HG03439 (cell line): ENCODE measurements at regions not wholly inside any gene's neighbourhood (a gene's known extent, or its start where the extent isn't known, plus 50 kb on each side); places are given as distances from the start of the nearest gene placed in this dataset.

Source experiments
- ATAC-seq: cut with Tn5 transposase; IDR thresholded peaks from one replicate; pipeline ENCODE4 v1.9.1; 2021; ENCODE audit warnings: mild to moderate bottlenecking, moderate library complexity; ENCODE audit not compliant: unreplicated experiment

DNA sequence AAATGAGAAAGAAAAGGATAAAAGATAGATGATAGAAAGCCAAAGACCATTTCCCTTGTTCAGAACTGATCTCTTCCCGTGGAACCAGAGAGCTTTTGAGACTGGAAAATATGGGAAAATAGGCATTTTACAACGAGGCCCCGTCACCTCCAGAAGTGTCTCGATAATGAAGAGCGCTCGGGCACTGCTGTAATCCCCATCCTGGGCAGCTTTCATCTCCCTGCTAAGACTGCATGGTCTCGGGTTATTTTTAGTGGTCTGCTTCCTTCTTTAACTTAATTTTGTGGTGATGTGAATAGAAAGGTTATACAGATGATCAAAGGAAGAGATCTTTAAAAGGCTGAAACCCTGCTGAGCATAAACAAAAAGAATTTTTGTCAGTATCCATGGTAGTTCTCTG is 176.6 kb downstream of the METTL4 start:
- ATAC-seq = no peak

GRCh38 chr18:2395427-2396161 is 175.7 kb downstream of the METTL4 start:
- ATAC-seq = peak; percentile 72

GRCh38 chr18:2396162-2396505 is 175.2 kb downstream of the METTL4 start:
- ATAC-seq = no peak

- ATAC-seq = no peak
Measured at GRCh38 chr18:2400701-2401196, 170.6 kb downstream of the METTL4 start.

DNA sequence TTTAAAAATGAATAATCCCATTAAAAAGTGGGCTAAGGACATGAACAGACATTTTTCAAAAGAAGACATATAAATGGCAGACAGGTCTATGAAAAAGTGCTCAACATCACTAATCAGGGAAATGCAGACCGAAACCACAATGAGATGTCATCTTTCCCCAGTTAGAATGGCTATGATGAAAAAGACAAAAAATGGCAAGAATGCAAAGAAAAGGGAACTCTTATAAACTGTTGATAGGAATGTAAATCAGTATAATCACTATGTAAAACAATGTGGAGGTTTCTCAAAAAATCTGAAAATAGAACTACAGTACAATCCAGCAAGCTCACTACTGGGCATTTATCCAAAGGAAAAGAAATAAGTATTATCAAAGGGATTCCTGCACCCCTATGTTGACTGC is 169.2 kb downstream of the METTL4 start:
- ATAC-seq = no peak

DNA sequence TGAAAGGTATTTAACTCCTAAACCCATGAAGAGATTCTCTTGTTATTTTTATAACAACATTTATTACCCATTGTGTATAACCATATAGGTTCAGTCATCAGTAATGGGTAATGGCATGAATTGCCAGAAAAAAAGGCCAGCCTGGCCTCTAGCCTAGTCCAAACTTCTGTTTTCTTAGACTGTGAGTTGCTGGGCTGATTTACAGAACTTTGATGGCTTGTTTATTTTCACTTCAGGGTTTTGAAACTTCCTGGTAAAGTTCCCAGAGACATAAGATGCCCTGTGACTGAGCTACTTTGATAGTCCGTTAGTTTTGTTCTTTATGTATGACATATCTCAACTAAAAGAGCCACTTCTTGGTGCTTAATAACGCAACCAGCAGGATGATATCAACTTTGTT is 164.8 kb downstream of the METTL4 start:
- ATAC-seq = no peak

GRCh38 chr18:2407961-2408360 is 163.3 kb downstream of the METTL4 start:
- no peak for ATAC-seq

- ATAC-seq = no peak
Measured at GRCh38 chr18:2409906-2410305, 161.4 kb downstream of the METTL4 start.

DNA sequence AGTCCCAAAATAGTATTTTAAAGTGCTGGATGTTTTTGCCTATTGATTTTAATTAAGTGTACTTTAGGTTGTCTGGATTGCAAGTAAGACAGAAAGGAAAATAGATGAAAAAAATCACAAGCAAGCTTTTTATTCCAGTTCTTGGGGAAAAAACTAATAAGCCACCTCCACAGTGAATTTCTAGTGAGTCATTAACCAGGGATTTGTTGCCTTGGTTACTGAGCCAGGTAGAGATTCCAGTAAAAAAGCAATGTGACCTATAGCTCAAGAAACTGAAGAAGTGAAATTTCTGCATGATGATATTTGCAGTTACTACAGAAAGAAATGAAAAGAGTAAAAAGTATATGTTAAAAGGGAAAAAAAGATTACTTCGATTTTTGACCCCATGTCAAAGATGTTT is 160.6 kb downstream of the METTL4 start:
- no peak for ATAC-seq

GRCh38 chr18:2411381-2411960 is 159.8 kb downstream of the METTL4 start:
- ATAC-seq = no peak

GRCh38 chr18:2412281-2412680 is 159.0 kb downstream of the METTL4 start:
- no peak for ATAC-seq

DNA sequence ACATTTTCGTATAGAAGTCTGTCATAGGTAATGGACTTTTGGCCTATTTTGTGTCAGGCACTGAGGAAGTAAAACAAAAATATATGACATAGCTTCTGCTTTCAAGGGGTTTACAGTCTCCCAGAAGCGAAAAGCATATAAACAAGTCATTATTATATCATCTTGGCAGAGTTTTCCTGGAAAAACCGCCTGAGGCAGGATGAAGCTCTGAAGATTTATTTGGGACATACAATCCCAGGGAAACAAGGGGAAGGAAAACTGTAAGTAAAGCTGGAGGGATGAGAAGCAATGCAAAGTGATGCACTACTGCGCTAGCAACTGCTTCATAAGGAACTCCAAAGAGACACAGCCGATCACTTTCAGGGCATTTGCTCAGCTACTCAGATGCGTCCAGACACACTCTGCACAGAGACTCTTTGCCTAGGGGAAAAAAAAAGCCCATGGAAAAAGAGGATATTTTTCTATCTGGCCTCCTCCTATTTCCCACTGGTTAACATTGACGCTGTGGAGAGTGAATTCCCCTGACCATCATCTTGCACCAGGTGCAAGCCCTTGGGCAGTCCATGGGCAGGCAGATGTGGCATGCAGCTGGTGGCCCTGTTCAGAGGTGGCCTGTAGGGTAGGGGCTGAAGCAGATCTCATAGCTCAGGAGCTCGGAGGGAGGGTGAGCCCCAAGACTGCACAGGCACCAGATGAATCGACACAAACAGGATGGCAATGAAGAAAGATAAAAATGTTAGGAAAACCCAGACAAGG is 158.1 kb downstream of the METTL4 start:
- no peak for ATAC-seq

- no peak for ATAC-seq
Measured at GRCh38 chr18:2414235-2414634, 157.1 kb downstream of the METTL4 start.

DNA sequence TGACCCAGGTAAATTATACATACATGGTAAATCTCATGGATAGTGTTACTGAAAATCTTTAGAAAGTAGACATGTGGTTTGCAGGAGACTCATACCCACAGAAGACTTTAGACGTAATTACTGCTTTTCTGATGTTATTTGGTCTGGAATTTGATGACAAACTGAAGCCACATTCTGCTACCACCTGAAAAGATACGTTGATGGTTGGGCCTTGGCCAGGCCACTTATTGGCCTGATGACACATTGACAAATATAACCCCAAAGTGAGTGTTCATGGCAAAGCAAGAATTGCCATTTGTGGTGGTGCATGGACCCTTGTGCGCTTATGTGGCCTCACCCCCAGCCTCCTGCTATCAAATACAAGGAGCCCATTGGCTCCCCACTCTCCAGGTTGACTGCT is 155.6 kb downstream of the METTL4 start:
- ATAC-seq = no peak

DNA sequence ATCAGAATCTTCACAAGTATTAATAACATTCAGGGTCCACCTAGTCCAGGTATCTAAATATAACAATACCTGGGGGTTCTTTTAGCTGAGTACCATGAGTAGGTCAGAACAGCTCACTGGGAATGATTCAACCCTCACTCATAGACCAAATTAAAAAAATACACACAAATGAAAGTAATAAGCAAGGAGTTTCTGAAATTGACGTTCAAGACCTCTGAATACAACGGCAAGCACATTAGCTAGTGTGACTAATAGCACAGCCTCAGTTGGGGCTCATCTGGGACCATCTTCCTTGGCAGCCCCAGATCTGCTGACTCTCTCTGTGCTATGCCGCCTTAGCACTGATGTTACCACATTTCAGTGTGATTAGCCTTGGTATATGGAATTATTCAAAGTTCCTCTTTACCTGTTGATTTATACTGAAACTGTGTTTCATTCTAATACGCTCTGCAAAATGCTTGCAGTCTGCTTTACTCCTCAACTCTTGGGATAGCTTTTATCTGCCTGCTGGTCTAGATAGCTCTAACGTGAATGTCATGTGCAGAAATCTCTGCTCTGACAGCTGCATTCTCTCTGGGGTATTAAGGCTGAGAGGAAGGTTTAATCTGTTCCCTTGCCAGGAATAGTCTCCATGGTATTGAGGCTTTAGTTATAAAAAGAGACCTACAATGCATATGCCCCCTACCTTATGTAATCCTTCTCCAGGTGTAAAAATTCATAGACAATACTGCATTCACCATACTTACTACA is 153.3 kb downstream of the METTL4 start:
- ATAC-seq = no peak

DNA sequence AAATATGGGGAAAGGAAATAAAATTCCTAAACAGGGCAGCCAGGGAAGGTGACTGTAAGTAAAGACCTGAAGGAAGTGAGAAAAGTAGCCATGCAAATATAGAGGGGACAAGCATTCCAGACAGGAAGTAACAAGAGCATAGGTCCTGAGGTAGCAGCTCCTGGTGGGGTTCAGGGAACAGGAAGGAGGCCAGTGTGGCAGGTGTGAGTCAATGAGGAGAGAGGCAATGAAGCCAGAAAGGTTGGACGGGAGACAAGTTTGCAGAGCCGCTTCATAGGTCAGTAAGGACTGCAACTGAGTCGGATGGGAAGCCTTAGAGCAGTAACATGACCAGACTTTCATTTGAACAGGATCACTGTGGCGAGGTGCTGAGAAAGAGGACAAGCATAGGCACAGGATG is 150.9 kb downstream of the METTL4 start:
- ATAC-seq = no peak

GRCh38 chr18:2423761-2424160 is 147.5 kb downstream of the METTL4 start:
- no peak for ATAC-seq

- no peak for ATAC-seq
Measured at GRCh38 chr18:2424420-2424819, 146.9 kb downstream of the METTL4 start.

DNA sequence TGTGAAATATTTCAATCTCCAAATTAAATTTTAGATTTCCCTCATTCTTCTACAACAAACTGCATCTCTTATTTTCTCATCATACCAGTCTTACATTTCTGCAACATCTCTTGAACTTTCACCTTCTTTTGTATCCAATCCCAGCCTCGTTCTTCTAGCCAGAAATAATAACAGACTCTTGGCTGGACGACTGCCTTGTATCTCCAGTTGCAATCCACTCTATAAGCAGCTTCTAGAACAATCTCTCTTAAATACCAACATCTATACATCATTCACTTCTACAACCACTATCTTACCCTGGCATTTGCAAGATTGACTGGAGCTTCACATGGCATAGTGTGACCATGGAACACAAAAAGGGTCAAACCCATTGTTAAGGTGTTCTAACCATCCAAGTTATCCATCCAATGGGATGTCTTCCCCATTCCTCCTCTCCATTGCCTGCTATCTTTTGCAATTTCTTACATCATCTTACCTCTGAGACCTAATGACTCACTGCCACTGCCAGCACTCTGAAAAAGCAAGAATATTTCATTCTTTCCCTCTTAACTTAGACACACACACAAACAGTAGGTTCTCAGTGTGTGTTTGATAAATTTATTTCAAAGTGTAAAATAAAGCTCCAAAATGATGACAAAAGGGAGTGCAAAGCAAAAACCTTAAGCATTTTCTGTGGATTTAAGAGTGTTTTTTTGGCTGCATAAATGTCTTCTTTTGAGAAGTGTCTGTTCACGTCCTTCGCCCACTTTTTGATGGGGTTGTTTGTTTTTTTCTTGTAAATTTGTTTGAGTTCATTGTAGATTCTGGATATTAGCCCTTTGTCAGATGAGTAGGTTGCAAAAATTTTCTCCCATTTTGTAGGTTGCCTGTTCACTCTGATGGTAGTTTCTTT is 145.6 kb downstream of the METTL4 start:
- ATAC-seq = no peak

DNA sequence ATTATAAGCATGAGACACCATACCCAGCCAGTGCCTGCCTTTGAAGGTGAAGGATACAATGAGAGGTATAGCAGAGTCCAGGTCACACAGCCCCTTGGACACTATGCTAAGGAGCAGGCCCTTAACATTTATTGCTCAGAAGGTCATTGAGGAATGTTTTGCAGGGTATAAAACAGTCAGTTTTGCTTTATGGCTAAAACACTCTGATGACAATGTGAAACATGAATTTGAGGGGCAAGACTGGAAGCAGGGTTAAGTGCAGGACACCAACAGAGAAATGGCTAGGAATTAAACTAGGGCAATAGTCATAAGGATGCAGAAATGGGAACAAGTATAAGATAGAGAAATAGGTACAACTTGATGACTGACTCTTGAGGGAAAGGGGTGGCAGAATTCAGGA is 141.1 kb downstream of the METTL4 start:
- ATAC-seq = no peak
